ENCODE measurements at regions not wholly inside any gene's neighbourhood (a gene's known extent, or its start where the extent isn't known, plus 50 kb on each side); places are given as distances from the start of the nearest gene placed in this dataset.

DNA sequence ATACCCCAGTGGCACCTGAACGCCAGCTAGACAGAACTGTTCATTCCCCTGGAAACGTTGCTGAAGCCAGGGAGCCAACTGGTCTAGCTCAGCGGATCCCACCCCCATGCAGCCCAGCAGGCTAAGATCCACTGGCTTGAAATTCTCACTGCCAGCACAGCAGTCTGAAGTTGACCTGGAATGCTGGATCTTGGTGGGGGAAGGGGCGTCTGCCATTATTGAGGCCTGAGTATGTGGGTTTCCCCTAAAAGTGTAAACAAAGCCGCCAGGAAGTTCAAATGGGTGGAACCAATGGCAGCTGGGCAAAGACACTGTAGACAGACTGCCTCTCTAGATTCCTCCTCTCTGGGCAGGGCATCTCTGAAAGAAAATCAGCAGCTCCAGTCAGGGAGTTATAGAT, 213.0 kb downstream of the NKX6-1 start:
- Mint-ChIP-seq H3K9me3 (peaks cover 29% of the 10 kb centered on the region), H3K27me3 (ENCODE audit: insufficient read depth) (no peaks in the 10 kb centered on the region), H3K4me1 (ENCODE audit: low read depth) (no peaks in the 10 kb centered on the region), H3K36me3 (ENCODE audit: low read depth) (no peaks in the 10 kb centered on the region), H3K27ac (no peak overlapping the region), H3K4me3 (no peak overlapping the region)
- no peak for DNase-seq
- TF ChIP-seq, protein P1, sequence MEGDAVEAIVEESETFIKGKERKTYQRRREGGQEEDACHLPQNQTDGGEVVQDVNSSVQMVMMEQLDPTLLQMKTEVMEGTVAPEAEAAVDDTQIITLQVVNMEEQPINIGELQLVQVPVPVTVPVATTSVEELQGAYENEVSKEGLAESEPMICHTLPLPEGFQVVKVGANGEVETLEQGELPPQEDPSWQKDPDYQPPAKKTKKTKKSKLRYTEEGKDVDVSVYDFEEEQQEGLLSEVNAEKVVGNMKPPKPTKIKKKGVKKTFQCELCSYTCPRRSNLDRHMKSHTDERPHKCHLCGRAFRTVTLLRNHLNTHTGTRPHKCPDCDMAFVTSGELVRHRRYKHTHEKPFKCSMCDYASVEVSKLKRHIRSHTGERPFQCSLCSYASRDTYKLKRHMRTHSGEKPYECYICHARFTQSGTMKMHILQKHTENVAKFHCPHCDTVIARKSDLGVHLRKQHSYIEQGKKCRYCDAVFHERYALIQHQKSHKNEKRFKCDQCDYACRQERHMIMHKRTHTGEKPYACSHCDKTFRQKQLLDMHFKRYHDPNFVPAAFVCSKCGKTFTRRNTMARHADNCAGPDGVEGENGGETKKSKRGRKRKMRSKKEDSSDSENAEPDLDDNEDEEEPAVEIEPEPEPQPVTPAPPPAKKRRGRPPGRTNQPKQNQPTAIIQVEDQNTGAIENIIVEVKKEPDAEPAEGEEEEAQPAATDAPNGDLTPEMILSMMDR (IDR thresholded peaks at IDR 0.05) = no peak

DNA sequence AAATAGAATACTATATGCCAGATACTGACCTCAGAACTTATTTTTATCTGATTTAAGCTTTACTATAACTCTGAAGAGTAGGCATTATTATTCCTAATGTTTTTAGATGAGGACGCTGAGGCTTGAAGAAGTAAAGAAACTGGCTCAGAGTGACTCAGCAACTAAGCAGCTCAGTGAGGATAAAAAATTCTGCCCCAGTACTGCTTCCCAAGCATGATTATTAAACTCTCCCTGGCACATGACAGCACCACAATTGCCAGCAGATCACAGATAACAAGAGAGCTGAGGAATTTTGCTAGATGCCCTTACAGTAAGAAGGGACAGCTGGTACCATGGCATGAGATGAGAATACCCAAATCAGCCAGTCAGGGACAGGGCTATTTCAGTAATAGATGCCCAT, 219.4 kb downstream of the NKX6-1 start:
- Mint-ChIP-seq H3K9me3 (no peaks in the 10 kb centered on the region), H3K27ac (no peak overlapping the region), H3K4me3 (no peak overlapping the region), H3K36me3 (ENCODE audit: low read depth) (no peaks in the 10 kb centered on the region), H3K27me3 (ENCODE audit: insufficient read depth) (no peaks in the 10 kb centered on the region), H3K4me1 (ENCODE audit: low read depth) (no peaks in the 10 kb centered on the region)
- DNase-seq = no peak
- TF ChIP-seq, protein P1 (IDR thresholded peaks at IDR 0.05) = no peak

DNA sequence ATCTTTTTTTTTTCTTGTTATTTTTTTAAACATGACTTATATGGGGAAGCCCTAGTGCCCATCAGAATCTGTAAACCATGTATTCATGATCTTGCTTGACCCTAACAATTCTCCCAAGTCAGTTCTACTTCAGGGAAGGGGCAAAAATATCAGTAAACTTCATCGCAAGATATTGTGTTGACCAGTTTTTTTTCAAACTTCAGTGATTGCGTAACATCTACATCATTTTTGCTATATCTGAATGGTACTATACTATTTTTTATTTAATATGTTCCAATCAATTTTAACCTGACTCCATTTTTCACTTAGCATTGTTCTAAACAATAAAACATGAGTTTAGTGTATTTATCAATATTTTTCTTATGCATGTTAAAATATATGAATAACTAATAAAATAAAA, 221.2 kb downstream of the NKX6-1 start:
- TF ChIP-seq, protein P1 (IDR thresholded peaks at IDR 0.05) = no peak
- no peak for DNase-seq
- H3K9me3 Mint-ChIP-seq = no peaks in the 10 kb centered on the region
- no peak overlapping the region for H3K4me3 Mint-ChIP-seq
- H3K27ac Mint-ChIP-seq = no peak overlapping the region
- H3K36me3 Mint-ChIP-seq (ENCODE audit: low read depth) = no peaks in the 10 kb centered on the region
- H3K4me1 Mint-ChIP-seq (ENCODE audit: low read depth) = no peaks in the 10 kb centered on the region
- H3K27me3 Mint-ChIP-seq (ENCODE audit: insufficient read depth) = no peaks in the 10 kb centered on the region

DNA sequence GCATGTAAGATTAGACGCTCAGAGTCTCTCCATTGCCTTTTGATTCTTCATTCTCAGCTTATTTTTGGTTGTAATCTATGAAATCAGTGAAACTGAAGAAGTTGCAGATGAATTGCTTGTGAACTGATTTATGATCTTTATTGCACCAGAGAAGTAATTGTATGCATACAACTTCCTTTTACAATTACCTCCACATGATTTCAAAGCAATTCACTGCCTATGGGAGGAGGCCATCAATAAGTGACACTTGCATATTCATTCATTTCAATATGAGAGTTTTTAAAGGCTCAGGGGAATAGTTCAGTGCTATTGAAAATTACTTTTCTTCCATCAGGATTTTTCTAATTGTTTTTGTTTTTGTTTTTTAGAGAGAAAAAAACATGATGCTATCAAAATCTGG, 222.3 kb downstream of the NKX6-1 start:
- TF ChIP-seq, protein P1 (IDR thresholded peaks at IDR 0.05) = no peak
- Mint-ChIP-seq H3K4me1 (ENCODE audit: low read depth) (no peaks in the 10 kb centered on the region), H3K36me3 (ENCODE audit: low read depth) (no peaks in the 10 kb centered on the region), H3K27ac (no peak overlapping the region), H3K9me3 (no peaks in the 10 kb centered on the region), H3K27me3 (ENCODE audit: insufficient read depth) (no peaks in the 10 kb centered on the region), H3K4me3 (no peak overlapping the region)
- no peak for DNase-seq

DNA sequence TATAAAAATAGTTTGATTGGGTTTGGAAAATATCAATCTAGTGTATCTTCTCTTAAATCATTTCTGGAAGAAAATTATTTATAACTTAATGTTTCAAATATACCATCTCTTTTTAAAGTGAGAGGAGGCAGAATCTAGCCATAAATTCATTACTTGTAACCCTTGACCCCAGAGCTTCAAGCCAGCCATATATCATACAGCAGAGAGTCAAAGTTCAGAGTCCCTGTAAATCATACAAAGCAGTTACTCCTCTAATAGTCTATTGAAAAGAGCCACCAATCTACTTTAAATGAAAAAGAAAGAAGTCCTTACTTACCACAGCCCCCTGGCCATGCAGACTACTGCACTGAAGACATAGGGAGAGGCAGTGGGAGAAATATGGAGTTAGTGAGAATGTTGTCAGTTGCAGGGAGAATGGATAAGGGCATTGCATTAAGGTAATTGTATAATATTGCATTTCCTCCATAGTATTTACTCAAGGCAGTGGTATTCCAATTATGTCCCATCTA, 229.5 kb downstream of the NKX6-1 start:
- H3K36me3 Mint-ChIP-seq (ENCODE audit: low read depth) = no peaks in the 10 kb centered on the region
- no peaks in the 10 kb centered on the region for H3K9me3 Mint-ChIP-seq
- TF ChIP-seq, protein P1 (IDR thresholded peaks at IDR 0.05) = no peak
- no peaks in the 10 kb centered on the region for H3K4me1 Mint-ChIP-seq (ENCODE audit: low read depth)
- H3K4me3 Mint-ChIP-seq = no peak overlapping the region
- no peak overlapping the region for H3K27ac Mint-ChIP-seq
- H3K27me3 Mint-ChIP-seq (ENCODE audit: insufficient read depth) = no peaks in the 10 kb centered on the region
- DNase-seq = no peak

DNA sequence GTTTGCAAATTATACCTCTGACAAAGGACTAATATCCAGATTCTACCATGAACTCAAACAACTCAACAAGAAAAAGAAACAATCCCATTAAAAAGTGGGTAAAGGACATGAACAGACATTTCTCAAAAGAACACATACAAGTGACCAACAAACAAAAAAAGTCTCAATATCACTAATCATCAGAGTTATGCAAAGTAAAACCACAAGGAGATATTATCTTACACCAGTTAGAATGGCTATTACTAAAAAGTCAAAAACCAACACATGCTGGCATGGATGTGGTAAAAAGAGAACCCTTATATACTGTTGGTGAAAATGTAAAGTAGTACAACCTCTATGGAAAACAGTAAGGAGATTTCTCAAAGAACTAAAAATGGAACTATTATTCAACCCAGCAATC, 234.4 kb downstream of the NKX6-1 start:
- Mint-ChIP-seq H3K27me3 (ENCODE audit: insufficient read depth) (no peaks in the 10 kb centered on the region), H3K4me1 (ENCODE audit: low read depth) (no peaks in the 10 kb centered on the region), H3K9me3 (no peaks in the 10 kb centered on the region), H3K36me3 (ENCODE audit: low read depth) (no peaks in the 10 kb centered on the region), H3K4me3 (no peak overlapping the region), H3K27ac (no peak overlapping the region)
- DNase-seq = no peak
- TF ChIP-seq, protein P1 (IDR thresholded peaks at IDR 0.05) = no peak

Data from HFFc6 (cell line).